Neural cell (in vitro differentiated cells): ENCODE measurements at regions not wholly inside any gene's neighbourhood (a gene's known extent, or its start where the extent isn't known, plus 50 kb on each side); places are given as distances from the start of the nearest gene placed in this dataset.

Experiments used
- H2AFZ ChIP-seq: fragments of 200-600, 300-800 bp; sonication (generic), shearing (Covaris generic); 2 replicates; pipeline ENCODE4 v1.6.0; 2014; ENCODE audit warnings: low read depth, mild to moderate bottlenecking, antibody characterized with exemption, low read length, moderate library complexity
- H3F3A ChIP-seq: fragments of 200-600 bp; shearing (Covaris generic); 2 replicates; pipeline ENCODE4 v1.6.1; 2016; ENCODE audit warnings: mild to moderate bottlenecking, moderate library complexity, mixed read lengths, antibody characterized with exemption, low read length; ENCODE audit not compliant: insufficient read depth, poor library complexity, severe bottlenecking
- H3K27ac ChIP-seq: fragments of 200-600, 300-800 bp; sonication (generic), shearing (Covaris generic); 2 replicates; pipeline ENCODE4 v1.5.1; 2014; ENCODE audit warnings: mild to moderate bottlenecking, low read length, moderate library complexity
- H3K27me3 ChIP-seq: fragments of 300-800, 200-600 bp; sonication (generic), shearing (Covaris generic); 2 replicates; pipeline ENCODE4 v1.6.0; 2014; ENCODE audit warnings: mild to moderate bottlenecking, low read depth, low read length, moderate library complexity; ENCODE audit not compliant: insufficient read depth
- H3K36me3 ChIP-seq: fragments of 300-800, 200-600 bp; sonication (generic), shearing (Covaris generic); 2 replicates; pipeline ENCODE4 v1.5.1; 2014; ENCODE audit warnings: mild to moderate bottlenecking, antibody characterized with exemption, low read length, moderate library complexity; ENCODE audit not compliant: insufficient read depth
- H3K4me2 ChIP-seq: fragments of 300-800, 200-600 bp; sonication (generic), shearing (Covaris generic); 2 replicates; pipeline ENCODE4 v1.6.0; 2014; ENCODE audit warnings: mild to moderate bottlenecking, low read length
- H3K4me3 ChIP-seq: fragments of 300-800, 200-600 bp; sonication (generic), shearing (Covaris generic); 2 replicates; pipeline ENCODE4 v1.5.1; 2014; ENCODE audit warnings: mild to moderate bottlenecking, low read length, moderate library complexity
- H3K79me2 ChIP-seq: fragments of 200-600 bp; shearing (Covaris generic); replicated peaks from 2 replicates; pipeline ENCODE4 v1.6.0; 2014; ENCODE audit warnings: mild to moderate bottlenecking, low read length, moderate library complexity; ENCODE audit not compliant: insufficient read depth
- H3K9ac ChIP-seq: fragments of 300-800, 200-600 bp; sonication (generic), shearing (Covaris generic); 2 replicates; pipeline ENCODE4 v1.6.1; 2016; ENCODE audit warnings: mild to moderate bottlenecking, low read length, mixed read lengths
- H3K9me2 ChIP-seq: fragments of 200-600 bp; shearing (Covaris generic); 2 replicates; pipeline ENCODE4 v1.6.1; 2016; ENCODE audit warnings: mild to moderate bottlenecking, low read length, mixed read lengths; ENCODE audit not compliant: insufficient read depth
- H3K9me3 ChIP-seq: fragments of 200-600, 300-800 bp; sonication (generic), shearing (Covaris generic); 2 replicates; pipeline ENCODE4 v1.6.1; 2016; ENCODE audit warnings: mild to moderate bottlenecking, mixed run types, low read length, moderate library complexity, mixed read lengths
- H4K20me1 ChIP-seq: fragments of 200-600 bp; shearing (Covaris generic); 2 replicates; pipeline ENCODE4 v1.6.1; 2016; ENCODE audit warnings: mild to moderate bottlenecking, mixed run types; ENCODE audit not compliant: insufficient read depth
- CTCF ChIP-seq: fragments of 450-650 bp; IDR thresholded peaks from 2 replicates; pipeline ENCODE4 v1.5.1; 2014; ENCODE audit warnings: antibody characterized with exemption, mild to moderate bottlenecking, moderate library complexity; ENCODE audit not compliant: poor library complexity, severe bottlenecking
- EP300 ChIP-seq: fragments of 450-650 bp; conservative IDR thresholded peaks from 2 replicates; pipeline ENCODE4 v1.6.1; 2014; ENCODE audit warnings: antibody characterized with exemption, mild to moderate bottlenecking, moderate library complexity; ENCODE audit not compliant: poor library complexity, severe bottlenecking
- EZH2 ChIP-seq: fragments of 200-600, 300-800 bp; shearing (Covaris generic), sonication (generic); IDR thresholded peaks from 2 replicates; pipeline ENCODE4 v1.6.1; 2014; ENCODE audit warnings: antibody characterized with exemption, low read length, borderline replicate concordance, mild to moderate bottlenecking; ENCODE audit not compliant: insufficient read depth, poor library complexity, severe bottlenecking
- MXI1 ChIP-seq: fragments of 450-650 bp; conservative IDR thresholded peaks from 2 replicates; pipeline ENCODE4 v1.6.1; 2014; ENCODE audit warnings: antibody characterized with exemption, mild to moderate bottlenecking; ENCODE audit not compliant: poor library complexity, severe bottlenecking
- POLR2AphosphoS5 ChIP-seq: IDR thresholded peaks from 2 replicates; pipeline ENCODE4 v1.6.1; 2012
- RAD21 ChIP-seq: fragments of 450-650 bp; conservative IDR thresholded peaks from 2 replicates; pipeline ENCODE4 v1.6.1; 2014; ENCODE audit warnings: antibody characterized with exemption, mild to moderate bottlenecking, moderate library complexity
- REST ChIP-seq: IDR thresholded peaks from 2 replicates; pipeline ENCODE4 v1.6.1; 2012; ENCODE audit warnings: borderline replicate concordance
- SMC3 ChIP-seq: fragments of 450-650 bp; conservative IDR thresholded peaks from 2 replicates; pipeline ENCODE4 v1.6.1; 2014; ENCODE audit warnings: antibody characterized with exemption, mild to moderate bottlenecking, moderate library complexity; ENCODE audit not compliant: poor library complexity
- TAF1 ChIP-seq: IDR thresholded peaks from 2 replicates; pipeline ENCODE4 v1.6.1; 2012; ENCODE audit warnings: low read depth

- Histone ChIP-seq H3K4me3 (no peak overlapping the region), H3K36me3 (no peaks in the 10 kb centered on the region), H4K20me1 (no peaks in the 10 kb centered on the region), H3F3A (no peaks in the 10 kb centered on the region), H3K9me2 (no peaks in the 10 kb centered on the region), H3K27me3 (no peaks in the 10 kb centered on the region), H3K9me3 (no peaks in the 10 kb centered on the region), H3K79me2 (no peaks in the 10 kb centered on the region), H3K27ac (no peak overlapping the region), H2AFZ (no peak overlapping the region), H3K9ac (no peak overlapping the region), H3K4me2 (no peak overlapping the region)
- TF ChIP-seq EZH2 (no peak), MXI1 (no peak), TAF1 (no peak)
Observed at GRCh38 chr16:5379954-5380353, 282.4 kb upstream of the EEF2KMT start.

GRCh38 chr16:5378531-5378930, 280.9 kb upstream of the EEF2KMT start:
- no peaks in the 10 kb centered on the region for H3K9me3 ChIP-seq

More at GRCh38 chr16:5378531-5378930, 280.9 kb upstream of the EEF2KMT start:
- Histone ChIP-seq H3K27me3 (no peaks in the 10 kb centered on the region), H4K20me1 (no peaks in the 10 kb centered on the region), H3K27ac (no peak overlapping the region), H3K79me2 (no peaks in the 10 kb centered on the region), H3K9ac (no peak overlapping the region), H3F3A (no peaks in the 10 kb centered on the region), H3K9me2 (no peaks in the 10 kb centered on the region), H3K4me2 (no peak overlapping the region), H3K4me3 (no peak overlapping the region), H2AFZ (no peak overlapping the region), H3K36me3 (no peaks in the 10 kb centered on the region)
- TF ChIP-seq TAF1 (no peak), REST (no peak), EZH2 (no peak), CTCF (no peak), POLR2AphosphoS5 (no peak), RAD21 (no peak), SMC3 (no peak), MXI1 (no peak), EP300 (no peak)
